K562 (cell line): ENCODE measurements at regions not wholly inside any gene's neighbourhood (a gene's known extent, or its start where the extent isn't known, plus 50 kb on each side); places are given as distances from the start of the nearest gene placed in this dataset.

Experiments used
- ATAC-seq: fragments of 200-7000 bp; cut with Tn5 transposase; 3 replicates; pipeline ENCODE4 v1.9.1; 2020; ENCODE audit warnings: moderate library complexity
- BruUV-seq: library from RNA; stranded (reverse); fragments of 400-500 nt; replicated peaks from 2 replicates; lab custom pipeline; 2021; lab: Mats Ljungman, UMichigan
- CTCF ChIA-PET: fragments of 300-600 bp; formaldehyde crosslinking; extraction: SDS; loops from one replicate; lab custom pipeline; 2021; ENCODE audit warnings: low intra/inter-chr PET ratio; lab: Yijun Ruan, JAX
- POLR2A ChIA-PET: fragments of 300-600, 350-650 bp; sonication (Branson Sonifier 250); formaldehyde crosslinking; extraction: SDS; loops from one replicate; lab custom pipeline; 2021; ENCODE audit warnings: antibody characterized with exemption, inconsistent platforms; lab: Yijun Ruan, JAX
- DNase-seq, 4 experiments: peaks; one replicate each; pipeline versions ENCODE4 v3.0.0 to v3.0.0-alpha.2; 2011 to 2018; ENCODE audit warnings: low spot score in 3 of 4, mixed read lengths in 3 of 4; ENCODE audit errors: extremely low read depth in 1 of 4
- FAIRE-seq: peaks from 2 replicates; lab custom pipeline; 2011; peaks lifted over from hg19 to GRCh38; lab: Jason Lieb, UNC
- H2AFZ ChIP-seq: 2 replicates; pipeline ENCODE4 v1.6.0; 2011; ENCODE audit warnings: low read depth, low read length, control low read depth, inconsistent platforms
- H3K27ac ChIP-seq: fragments of 200-600 bp; 3 replicates; pipeline ENCODE4 v1.8.0; 2011; ENCODE audit warnings: low read depth, mild to moderate bottlenecking, control low read depth, inconsistent platforms, low read length, moderate library complexity, mixed read lengths; ENCODE audit errors: extremely low read depth
- H3K27me3 ChIP-seq, 2 experiments: fragments of 300-600 bp in 1 of 2; 2 replicates in 1 of 2; 3 replicates in 1 of 2; pipeline versions ENCODE4 v1.6.0 to v1.8.0; 2011; ENCODE audit warnings: inconsistent platforms in 2 of 2, low read length in 2 of 2, mild to moderate bottlenecking in 1 of 2, mixed read lengths in 1 of 2, moderate library complexity in 1 of 2; ENCODE audit not compliant: control insufficient read depth in 2 of 2, insufficient read depth in 2 of 2
- H3K36me3 ChIP-seq: fragments of 300-600 bp; 3 replicates; pipeline ENCODE4 v1.8.0; 2011; ENCODE audit warnings: mild to moderate bottlenecking, low read length, inconsistent platforms; ENCODE audit not compliant: control insufficient read depth, insufficient read depth
- H3K4me1 ChIP-seq, 2 experiments: fragments of 200-600 bp in 1 of 2; replicated peaks in 1 of 2; 2 replicates in 1 of 2; 3 replicates in 1 of 2; pipeline versions ENCODE4 v1.5.1 to v1.8.0; 2011; ENCODE audit warnings: inconsistent platforms in 2 of 2, low read length in 2 of 2, mild to moderate bottlenecking in 1 of 2, mixed read lengths in 1 of 2, moderate library complexity in 1 of 2; ENCODE audit not compliant: control insufficient read depth in 2 of 2, insufficient read depth in 2 of 2
- H3K4me2 ChIP-seq: 2 replicates; pipeline ENCODE4 v1.6.1; 2011; ENCODE audit warnings: low read length, control low read depth, inconsistent platforms, mixed read lengths; ENCODE audit not compliant: insufficient read depth
- H3K4me3 ChIP-seq: fragments of 200-600 bp; sonication (generic), shearing (Covaris generic); 2 replicates; pipeline ENCODE4 v1.5.1; 2016; ENCODE audit warnings: control low read depth, inconsistent platforms
- H3K79me2 ChIP-seq: fragments of 200-600 bp; 3 replicates; pipeline ENCODE4 v1.8.0; 2011; ENCODE audit warnings: low read length, inconsistent platforms; ENCODE audit not compliant: control insufficient read depth, insufficient read depth
- H3K9ac ChIP-seq, 2 experiments: 2 replicates each; pipeline versions ENCODE4 v1.6.0 to v1.6.1; 2011; ENCODE audit warnings: low read depth in 2 of 2, low read length in 2 of 2, control low read depth in 1 of 2, inconsistent platforms in 1 of 2, mild to moderate bottlenecking in 1 of 2, mixed read lengths in 1 of 2; ENCODE audit not compliant: insufficient read depth in 1 of 2
- H3K9me1 ChIP-seq: one replicate; pipeline ENCODE4 v1.6.0; 2011; ENCODE audit warnings: inconsistent platforms, mild to moderate bottlenecking, low read length, moderate library complexity; ENCODE audit not compliant: control insufficient read depth, insufficient read depth
- H3K9me3 ChIP-seq: replicated peaks from 2 replicates; pipeline ENCODE4 v1.5.1; 2011; ENCODE audit warnings: low read depth, low read length, inconsistent platforms; ENCODE audit not compliant: control insufficient read depth, insufficient read depth
- H4K20me1 ChIP-seq: replicated peaks from 2 replicates; pipeline ENCODE4 v1.6.1; 2011; ENCODE audit warnings: low read length, inconsistent platforms, mixed read lengths; ENCODE audit not compliant: control insufficient read depth, insufficient read depth
- E2F8 ChIP-seq: fragments of 450-650 bp; IDR thresholded peaks from 2 replicates; pipeline ENCODE4 v1.7.1; 2018; ENCODE audit warnings: mild to moderate bottlenecking, low read depth; ENCODE audit not compliant: partially characterized antibody
- GATAD2B ChIP-seq: fragments of 450-650 bp; IDR thresholded peaks from 2 replicates; pipeline ENCODE4 v1.6.1; 2017; ENCODE audit warnings: mild to moderate bottlenecking, borderline replicate concordance
- TAL1 ChIP-seq: fragments of 450-650 bp; IDR thresholded peaks from 2 replicates; pipeline ENCODE4 v1.6.1; 2016; ENCODE audit warnings: mild to moderate bottlenecking
- ZFP91 ChIP-seq: sonication (generic); formaldehyde crosslinking; IDR thresholded peaks from 2 replicates; pipeline ENCODE4 v1.8.0; 2022; ENCODE audit warnings: mild to moderate bottlenecking, missing genetic modification reagents
- ZNF512 ChIP-seq: IDR thresholded peaks from 2 replicates; pipeline ENCODE4 v1.6.1; 2016; ENCODE audit warnings: missing genetic modification characterization, missing compliant biosample characterization
- WGBS: fragments of 100-300 bp; shearing (Covaris generic); methylation state at CpG from one replicate; pipeline ENCODE4 v1.1.6; 2016; ENCODE audit warnings: low coverage, mixed read lengths; ENCODE audit not compliant: insufficient coverage; ENCODE audit errors: missing lambda C conversion rate; 5-methylcytosine and 5-hydroxymethylcytosine counted together
- in situ Hi-C: fragments of 300-500 bp; cut with MboI; formaldehyde crosslinking; loops from 4 replicates; pipeline ENCODE4 v1.15.0; 2018; ENCODE audit warnings: inconsistent platforms, mixed read lengths
- intact Hi-C: fragments of 100-400 bp; cut with micrococcal nuclease; formaldehyde crosslinking; loops from 2 replicates; pipeline ENCODE4 v1.14.2; 2022

- H3K27me3 ChIP-seq, result peaks cover 2 to 10% of the 10 kb centered on the region in 2 experiments; a peak in 2 of 5 replicates
- H4K20me1 ChIP-seq, result no peaks in the 10 kb centered on the region
- FAIRE-seq (no peak), ATAC-seq (no peak), DNase-seq (no peak)
- no peak overlapping the region for H3K4me3 ChIP-seq
- in situ Hi-C loops (no loop called here), intact Hi-C loops (no loop called here)
- H3K4me2 ChIP-seq, result no peak overlapping the region
- H3K9me1 ChIP-seq, result no peaks in the 10 kb centered on the region
- no peaks in the 10 kb centered on the region for H3K36me3 ChIP-seq
- no TSS peak for BruUV-seq
- POLR2A ChIA-PET, result interaction anchor here (0.6 to 1.3 kb wide), 4 partner anchors 9 to 929 kb away, joined by 3 to 4 read pairs (median 4); no protein-coding TSS in a partner anchor
- H3K9me3 ChIP-seq, result no peaks in the 10 kb centered on the region
- TF ChIP-seq TAL1, result no peak
- TF ChIP-seq ZNF512 (tag), result no peak
- no peak for TF ChIP-seq GATAD2B
- no peak for TF ChIP-seq ZFP91 (CRISPR knock-in tag)
- no peak for TF ChIP-seq E2F8
- no peak overlapping the region for H3K9ac ChIP-seq
- peaks cover 0 to 11% of the 10 kb centered on the region in 2 experiments; a peak in 3 of 5 replicates for H3K4me1 ChIP-seq
- CTCF ChIA-PET, result no interaction called here
- H3K27ac ChIP-seq, result no peak overlapping the region
- WGBS, result 0% methylated on average over 2 of the region's 2 CpGs
- no peak overlapping the region for H2AFZ ChIP-seq
- H3K79me2 ChIP-seq, result no peaks in the 10 kb centered on the region
Observed at GRCh38 chr4:82282875-82283274, 90.9 kb downstream of the HNRNPD start.
